ENCODE measurements at regions not wholly inside any gene's neighbourhood (a gene's known extent, or its start where the extent isn't known, plus 50 kb on each side); places are given as distances from the start of the nearest gene placed in this dataset.
A peak's percentile ranks its signal among the peaks of the same experiment; 100 is the strongest.

- WGBS (ENCODE audit: insufficient coverage, low coverage, low lambda C conversion rate, missing lambda C conversion rate): no CpG with 5 or more reads among the region's 1 CpG
- Histone ChIP-seq H3K4me1 (no peaks in the 10 kb centered on the region), H3K9me3 (no peaks in the 10 kb centered on the region), H3K27ac (no peak overlapping the region), H3K4me3 (no peak overlapping the region), H3K27me3 (no peaks in the 10 kb centered on the region), H3K36me3 (no peaks in the 10 kb centered on the region)
- ATAC-seq (no peak), DNase-seq (no peak)
- intact Hi-C loops (cut with DNase I): no loop called here
- TF ChIP-seq, protein P1, sequence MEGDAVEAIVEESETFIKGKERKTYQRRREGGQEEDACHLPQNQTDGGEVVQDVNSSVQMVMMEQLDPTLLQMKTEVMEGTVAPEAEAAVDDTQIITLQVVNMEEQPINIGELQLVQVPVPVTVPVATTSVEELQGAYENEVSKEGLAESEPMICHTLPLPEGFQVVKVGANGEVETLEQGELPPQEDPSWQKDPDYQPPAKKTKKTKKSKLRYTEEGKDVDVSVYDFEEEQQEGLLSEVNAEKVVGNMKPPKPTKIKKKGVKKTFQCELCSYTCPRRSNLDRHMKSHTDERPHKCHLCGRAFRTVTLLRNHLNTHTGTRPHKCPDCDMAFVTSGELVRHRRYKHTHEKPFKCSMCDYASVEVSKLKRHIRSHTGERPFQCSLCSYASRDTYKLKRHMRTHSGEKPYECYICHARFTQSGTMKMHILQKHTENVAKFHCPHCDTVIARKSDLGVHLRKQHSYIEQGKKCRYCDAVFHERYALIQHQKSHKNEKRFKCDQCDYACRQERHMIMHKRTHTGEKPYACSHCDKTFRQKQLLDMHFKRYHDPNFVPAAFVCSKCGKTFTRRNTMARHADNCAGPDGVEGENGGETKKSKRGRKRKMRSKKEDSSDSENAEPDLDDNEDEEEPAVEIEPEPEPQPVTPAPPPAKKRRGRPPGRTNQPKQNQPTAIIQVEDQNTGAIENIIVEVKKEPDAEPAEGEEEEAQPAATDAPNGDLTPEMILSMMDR (IDR thresholded peaks at IDR 0.05): no peak
- no peak for TF ChIP-seq POLR2A (IDR thresholded peaks at IDR 0.05)
Observed at GRCh38 chr5:72760259-72760658, 56.2 kb upstream of the TNPO1 start.

DNA sequence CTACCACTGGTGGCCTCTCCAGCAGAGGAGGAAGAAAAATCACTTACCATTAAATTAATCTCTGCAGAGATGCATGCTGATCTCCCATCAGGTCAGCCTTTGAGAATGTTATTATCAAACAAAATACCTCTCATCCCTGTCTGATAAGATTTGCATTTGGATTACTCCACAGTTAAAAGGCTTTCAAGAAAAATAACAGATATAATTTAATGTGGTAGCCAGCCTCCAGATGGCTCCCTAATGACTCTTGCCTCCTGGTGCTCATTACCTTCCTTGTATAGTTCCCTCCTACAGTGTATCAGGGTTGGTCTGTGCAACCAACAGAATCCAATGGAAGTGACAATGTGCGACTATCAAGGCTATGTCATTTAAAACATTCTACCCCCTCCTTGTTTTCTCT is 63.6 kb upstream of the TNPO1 start:
- H3K27ac ChIP-seq: no peak overlapping the region
- no peaks in the 10 kb centered on the region for H3K4me1 ChIP-seq
- no peak overlapping the region for H3K4me3 ChIP-seq
- H3K27me3 ChIP-seq: no peaks in the 10 kb centered on the region
- DNase-seq: no peak
- intact Hi-C loops (cut with DNase I): no loop called here
- H3K36me3 ChIP-seq: no peaks in the 10 kb centered on the region
- H3K9me3 ChIP-seq: no peaks in the 10 kb centered on the region
- TF ChIP-seq POLR2A (IDR thresholded peaks at IDR 0.05): no peak
- TF ChIP-seq, protein P1 (IDR thresholded peaks at IDR 0.05): peak in 2 of 4 donors; percentile 10 to 22
- 89% methylated on average over 1 of the region's 1 CpG for WGBS (ENCODE audit: insufficient coverage, low coverage, low lambda C conversion rate, missing lambda C conversion rate)
- peak; percentile 54 to 70 (median 60) for ATAC-seq

GRCh38 chr5:72749362-72749997 is 67.0 kb upstream of the TNPO1 start:
- no peak for ATAC-seq
- Histone ChIP-seq H3K4me1 (no peaks in the 10 kb centered on the region), H3K9me3 (no peaks in the 10 kb centered on the region), H3K4me3 (no peak overlapping the region), H3K27me3 (no peaks in the 10 kb centered on the region), H3K36me3 (no peaks in the 10 kb centered on the region), H3K27ac (no peak overlapping the region)
- no peak for TF ChIP-seq POLR2A (IDR thresholded peaks at IDR 0.05)
- TF ChIP-seq, protein P1 (IDR thresholded peaks at IDR 0.05): no peak
- 40% methylated on average over 3 of the region's 12 CpGs for WGBS (ENCODE audit: insufficient coverage, low coverage, low lambda C conversion rate, missing lambda C conversion rate)
- no peak for DNase-seq
- intact Hi-C loops (cut with DNase I): no loop called here

DNA sequence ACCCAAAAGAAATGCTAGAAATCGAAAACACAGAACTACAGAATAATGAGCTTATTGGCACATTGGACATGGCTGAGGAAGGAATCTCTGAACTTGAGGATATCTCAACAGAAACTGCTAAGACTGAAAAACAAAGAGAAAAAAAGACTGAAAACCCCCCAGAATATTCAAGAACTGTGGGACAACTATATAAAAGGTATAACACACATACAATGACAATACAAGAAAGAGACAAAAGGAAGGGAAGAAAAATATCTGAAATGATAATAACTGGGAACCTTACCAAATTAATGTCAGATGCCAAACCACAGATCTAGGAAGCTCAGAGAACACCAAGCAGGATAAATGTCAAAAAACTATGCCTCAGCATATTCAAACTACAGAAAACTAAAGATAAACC is 68.6 kb upstream of the TNPO1 start:
- TF ChIP-seq POLR2A (IDR thresholded peaks at IDR 0.05): no peak
- TF ChIP-seq, protein P1 (IDR thresholded peaks at IDR 0.05): no peak
- 100% methylated on average over 1 of the region's 1 CpG for WGBS (ENCODE audit: insufficient coverage, low coverage, low lambda C conversion rate, missing lambda C conversion rate)
- no peaks in the 10 kb centered on the region for H3K4me1 ChIP-seq

More for the DNA sequence above, 68.6 kb upstream of the TNPO1 start:
- Histone ChIP-seq H3K9me3 (no peaks in the 10 kb centered on the region), H3K4me3 (no peak overlapping the region), H3K36me3 (no peaks in the 10 kb centered on the region), H3K27ac (no peak overlapping the region), H3K27me3 (no peaks in the 10 kb centered on the region)
- no peak for ATAC-seq
- intact Hi-C loops (cut with DNase I): no loop called here
- DNase-seq: no peak

Data from right lobe of liver (tissue), 6 donors.